Hepatocyte (in vitro differentiated cells): ENCODE measurements at regions not wholly inside any gene's neighbourhood (a gene's known extent, or its start where the extent isn't known, plus 50 kb on each side); places are given as distances from the start of the nearest gene placed in this dataset.

Experiments used
- DNase-seq: peaks from one replicate; pipeline ENCODE4 v3.0.0-alpha.2; 2016; ENCODE audit warnings: low spot score
- H2AFZ ChIP-seq: fragments of 200-600 bp; sonication (generic); 2 replicates; pipeline ENCODE4 v1.6.0; 2016; ENCODE audit warnings: antibody characterized with exemption, mild to moderate bottlenecking
- H3K27ac ChIP-seq: fragments of 200-600 bp; sonication (generic); 2 replicates; pipeline ENCODE4 v1.5.1; 2016; ENCODE audit warnings: mild to moderate bottlenecking
- H3K27me3 ChIP-seq: fragments of 200-600 bp; sonication (generic); 2 replicates; pipeline ENCODE4 v1.6.1; 2016
- H3K36me3 ChIP-seq: fragments of 200-600 bp; sonication (generic); replicated peaks from 2 replicates; pipeline ENCODE4 v1.5.1; 2016; ENCODE audit warnings: low read depth; ENCODE audit not compliant: insufficient read depth
- H3K4me1 ChIP-seq: fragments of 200-600 bp; sonication (generic); 2 replicates; pipeline ENCODE4 v1.5.1; 2016; ENCODE audit warnings: mild to moderate bottlenecking, moderate library complexity; ENCODE audit not compliant: insufficient read depth
- H3K4me2 ChIP-seq: fragments of 200-600 bp; sonication (generic); 2 replicates; pipeline ENCODE4 v1.6.0; 2016
- H3K4me3 ChIP-seq: fragments of 200-600 bp; sonication (generic); 2 replicates; pipeline ENCODE4 v1.5.1; 2016; ENCODE audit warnings: mild to moderate bottlenecking
- H3K79me2 ChIP-seq: fragments of 200-600 bp; sonication (generic); 2 replicates; pipeline ENCODE4 v1.6.0; 2017; ENCODE audit warnings: mild to moderate bottlenecking
- H3K9me2 ChIP-seq: fragments of 200-600 bp; sonication (generic); replicated peaks from 2 replicates; pipeline ENCODE4 v1.6.0; 2017; ENCODE audit warnings: mild to moderate bottlenecking; ENCODE audit not compliant: insufficient read depth
- H3K9me3 ChIP-seq: fragments of 200-600 bp; sonication (generic); 2 replicates; pipeline ENCODE4 v1.5.1; 2016; ENCODE audit warnings: low read depth, mild to moderate bottlenecking
- H4K20me1 ChIP-seq: fragments of 200-600 bp; sonication (generic); 2 replicates; pipeline ENCODE4 v1.6.0; 2016; ENCODE audit warnings: mild to moderate bottlenecking; ENCODE audit not compliant: insufficient read depth, poor library complexity, severe bottlenecking
- CTCF ChIP-seq: fragments of 200-600 bp; sonication (generic); IDR thresholded peaks from 2 replicates; pipeline ENCODE4 v1.5.1; 2016; ENCODE audit warnings: antibody characterized with exemption, mild to moderate bottlenecking; ENCODE audit not compliant: poor library complexity
- EZH2 ChIP-seq: fragments of 200-600 bp; sonication (generic); IDR thresholded peaks from 2 replicates; pipeline ENCODE4 v1.6.1; 2016; ENCODE audit warnings: antibody characterized with exemption, mild to moderate bottlenecking, borderline replicate concordance
- EZH2phosphoT487 ChIP-seq: fragments of 200-600 bp; sonication (generic); IDR thresholded peaks from one replicate; pipeline ENCODE4 v1.6.1; 2018; ENCODE audit warnings: antibody characterized with exemption, mild to moderate bottlenecking, low read depth, moderate library complexity; ENCODE audit not compliant: unreplicated experiment, severe bottlenecking
- WGBS: methylation state at CpG from one replicate; pipeline ENCODE4 v1.1.6; 2016; ENCODE audit warnings: low lambda C conversion rate; ENCODE audit errors: missing lambda C conversion rate; 5-methylcytosine and 5-hydroxymethylcytosine counted together

GRCh38 chr17:56723421-56723820, 110.3 kb downstream of the C17orf67 start:
- no peak for DNase-seq
- no peak overlapping the region for H3K4me2 ChIP-seq
- H3K9me3 ChIP-seq = no peaks in the 10 kb centered on the region
- 75% methylated on average over 5 of the region's 5 CpGs for WGBS
- H3K27me3 ChIP-seq = peaks cover 10% of the 10 kb centered on the region
- no peaks in the 10 kb centered on the region for H3K9me2 ChIP-seq
- no peak overlapping the region for H3K27ac ChIP-seq
- H3K36me3 ChIP-seq = no peaks in the 10 kb centered on the region
- H3K79me2 ChIP-seq = no peaks in the 10 kb centered on the region
- no peaks in the 10 kb centered on the region for H3K4me1 ChIP-seq
- no peak overlapping the region for H3K4me3 ChIP-seq
- H2AFZ ChIP-seq = no peak overlapping the region
- TF ChIP-seq EZH2phosphoT487 (no peak), EZH2 (no peak), CTCF (no peak)
- H4K20me1 ChIP-seq = no peaks in the 10 kb centered on the region

- Histone ChIP-seq H3K9me3 (no peaks in the 10 kb centered on the region), H3K27me3 (peaks cover 5% of the 10 kb centered on the region), H3K9me2 (no peaks in the 10 kb centered on the region), H3K4me3 (no peak overlapping the region), H4K20me1 (no peaks in the 10 kb centered on the region), H2AFZ (no peak overlapping the region), H3K79me2 (no peaks in the 10 kb centered on the region), H3K27ac (no peak overlapping the region), H3K4me2 (no peak overlapping the region), H3K4me1 (no peaks in the 10 kb centered on the region), H3K36me3 (no peaks in the 10 kb centered on the region)
- TF ChIP-seq EZH2 (no peak), CTCF (no peak), EZH2phosphoT487 (no peak)
- no peak for DNase-seq
- 91% methylated on average over 11 of the region's 11 CpGs for WGBS
Observed at GRCh38 chr17:56724664-56725063, 109.1 kb downstream of the C17orf67 start.

DNA sequence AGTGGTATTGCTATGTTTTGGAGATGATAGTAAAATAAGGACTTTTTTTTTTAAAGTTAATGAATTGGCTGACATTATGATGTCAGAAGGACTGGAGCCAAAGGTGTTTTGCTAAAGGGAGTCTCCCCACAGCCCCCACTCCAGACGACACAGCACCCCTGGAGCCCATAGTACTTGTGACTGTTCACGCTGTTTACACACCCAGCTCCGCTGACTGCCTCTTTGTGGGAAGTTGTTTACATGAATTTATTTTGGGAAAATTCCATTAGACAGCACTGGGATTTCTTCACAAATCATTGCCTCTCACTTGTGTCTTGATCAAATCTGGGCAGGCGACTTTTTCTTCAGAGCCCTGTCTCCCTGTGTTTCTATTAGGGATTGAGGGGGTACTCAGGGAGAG, 108.6 kb downstream of the C17orf67 start:
- H3K9me2 ChIP-seq = no peaks in the 10 kb centered on the region
- no peaks in the 10 kb centered on the region for H3K4me1 ChIP-seq
- peaks cover 5% of the 10 kb centered on the region for H3K27me3 ChIP-seq
- no peaks in the 10 kb centered on the region for H4K20me1 ChIP-seq
- H3K79me2 ChIP-seq = no peaks in the 10 kb centered on the region
- no peaks in the 10 kb centered on the region for H3K36me3 ChIP-seq
- DNase-seq = no peak
- H3K9me3 ChIP-seq = no peaks in the 10 kb centered on the region
- H3K27ac ChIP-seq = no peak overlapping the region
- TF ChIP-seq EZH2 (no peak), CTCF (no peak), EZH2phosphoT487 (no peak)
- no peak overlapping the region for H3K4me2 ChIP-seq
- H3K4me3 ChIP-seq = no peak overlapping the region
- WGBS = 54% methylated on average over 4 of the region's 4 CpGs
- H2AFZ ChIP-seq = no peak overlapping the region
